DND-41 (cell line): ENCODE measurements at regions not wholly inside any gene's neighbourhood (a gene's known extent, or its start where the extent isn't known, plus 50 kb on each side); places are given as distances from the start of the nearest gene placed in this dataset.

Source experiments
- ATAC-seq: fragments of 200-7000 bp; cut with Tn5 transposase; 3 replicates; pipeline ENCODE4 v1.9.1; 2021; ENCODE audit warnings: low read depth; ENCODE audit not compliant: insufficient read depth
- DNase-seq: peaks from one replicate; pipeline ENCODE4 v3.0.0-alpha.2; 2020
- H2AFZ ChIP-seq: 2 replicates; pipeline ENCODE4 v1.6.0; 2012; ENCODE audit warnings: low read depth, low read length
- H3K27ac ChIP-seq: 2 replicates; pipeline ENCODE4 v1.5.1; 2012; ENCODE audit warnings: low read length, inconsistent platforms
- H3K27me3 ChIP-seq: fragments of 200-600 bp; sonication (generic); 2 replicates; pipeline ENCODE4 v1.6.0; 2012; ENCODE audit warnings: low read length, mild to moderate bottlenecking, inconsistent platforms; ENCODE audit not compliant: insufficient read depth, poor library complexity
- H3K36me3 ChIP-seq: 2 replicates; pipeline ENCODE4 v1.5.1; 2012; ENCODE audit warnings: low read length, inconsistent platforms; ENCODE audit not compliant: insufficient read depth
- H3K4me1 ChIP-seq: 2 replicates; pipeline ENCODE4 v1.5.1; 2012; ENCODE audit warnings: mild to moderate bottlenecking, low read length; ENCODE audit not compliant: insufficient read depth
- H3K4me2 ChIP-seq: 2 replicates; pipeline ENCODE4 v1.6.0; 2012; ENCODE audit warnings: mild to moderate bottlenecking, moderate library complexity, low read length, inconsistent platforms; ENCODE audit not compliant: insufficient read depth
- H3K4me3 ChIP-seq, 2 experiments: fragments of 200-600 bp in 1 of 2; shearing (Covaris generic) in 1 of 2; 2 replicates each; pipeline ENCODE4 v1.5.1; 2012 to 2016; ENCODE audit warnings: inconsistent platforms in 2 of 2, low read length in 2 of 2, mild to moderate bottlenecking in 2 of 2, low read depth in 1 of 2, moderate library complexity in 1 of 2
- H3K79me2 ChIP-seq: 2 replicates; pipeline ENCODE4 v1.6.0; 2012; ENCODE audit warnings: low read length, inconsistent platforms; ENCODE audit not compliant: insufficient read depth
- H3K9ac ChIP-seq: 2 replicates; pipeline ENCODE4 v1.6.0; 2012; ENCODE audit warnings: low read depth, mild to moderate bottlenecking, inconsistent platforms, low read length, moderate library complexity
- H3K9me3 ChIP-seq: 2 replicates; pipeline ENCODE4 v1.5.1; 2012; ENCODE audit warnings: low read length, moderate library complexity, mild to moderate bottlenecking, inconsistent platforms; ENCODE audit not compliant: insufficient read depth, severe bottlenecking
- H4K20me1 ChIP-seq: 2 replicates; pipeline ENCODE4 v1.6.0; 2012; ENCODE audit warnings: low read length; ENCODE audit not compliant: insufficient read depth
- EZH2 ChIP-seq: IDR thresholded peaks from 3 replicates; pipeline ENCODE4 v1.6.1; 2012; ENCODE audit warnings: borderline replicate concordance, low read depth, mild to moderate bottlenecking, moderate library complexity, low read length, inconsistent platforms; ENCODE audit not compliant: severe bottlenecking
- TF ChIP-seq, protein P1 (sequence below): IDR thresholded peaks from 2 replicates; pipeline ENCODE4 v1.5.1; 2012; ENCODE audit warnings: borderline replicate concordance, low read length, moderate library complexity, mild to moderate bottlenecking; ENCODE audit not compliant: poor library complexity, severe bottlenecking; ENCODE audit errors: extremely low read depth

DNA sequence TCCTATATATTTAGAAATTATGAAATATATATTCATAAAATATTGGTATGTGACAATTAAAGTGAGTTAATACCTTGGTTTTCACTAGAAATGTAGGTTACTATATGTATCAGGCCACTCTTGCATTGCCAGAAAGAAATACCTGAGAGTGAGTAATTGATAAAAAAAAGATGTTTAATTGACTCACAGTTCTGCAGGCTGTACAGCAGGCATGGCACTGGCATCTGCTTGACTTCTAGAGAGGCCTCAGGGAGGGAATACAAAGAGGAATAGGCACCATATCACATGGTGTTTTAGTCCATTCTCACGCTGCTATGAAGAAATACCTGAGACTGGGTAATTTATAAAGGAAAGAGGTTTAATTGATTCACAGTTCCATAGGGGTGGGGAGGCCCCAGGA lies 1560.6 kb downstream of the STIM2 start:
- Histone ChIP-seq H3K4me1 (no peaks in the 10 kb centered on the region), H2AFZ (no peak overlapping the region), H3K27ac (no peak overlapping the region), H3K36me3 (no peaks in the 10 kb centered on the region), H3K9ac (no peak overlapping the region), H3K4me3 (no peak overlapping the region), H4K20me1 (no peaks in the 10 kb centered on the region), H3K27me3 (no peaks in the 10 kb centered on the region), H3K79me2 (no peaks in the 10 kb centered on the region), H3K9me3 (no peaks in the 10 kb centered on the region), H3K4me2 (no peak overlapping the region)
- DNase-seq (no peak), ATAC-seq (no peak)
- TF ChIP-seq, protein P1, sequence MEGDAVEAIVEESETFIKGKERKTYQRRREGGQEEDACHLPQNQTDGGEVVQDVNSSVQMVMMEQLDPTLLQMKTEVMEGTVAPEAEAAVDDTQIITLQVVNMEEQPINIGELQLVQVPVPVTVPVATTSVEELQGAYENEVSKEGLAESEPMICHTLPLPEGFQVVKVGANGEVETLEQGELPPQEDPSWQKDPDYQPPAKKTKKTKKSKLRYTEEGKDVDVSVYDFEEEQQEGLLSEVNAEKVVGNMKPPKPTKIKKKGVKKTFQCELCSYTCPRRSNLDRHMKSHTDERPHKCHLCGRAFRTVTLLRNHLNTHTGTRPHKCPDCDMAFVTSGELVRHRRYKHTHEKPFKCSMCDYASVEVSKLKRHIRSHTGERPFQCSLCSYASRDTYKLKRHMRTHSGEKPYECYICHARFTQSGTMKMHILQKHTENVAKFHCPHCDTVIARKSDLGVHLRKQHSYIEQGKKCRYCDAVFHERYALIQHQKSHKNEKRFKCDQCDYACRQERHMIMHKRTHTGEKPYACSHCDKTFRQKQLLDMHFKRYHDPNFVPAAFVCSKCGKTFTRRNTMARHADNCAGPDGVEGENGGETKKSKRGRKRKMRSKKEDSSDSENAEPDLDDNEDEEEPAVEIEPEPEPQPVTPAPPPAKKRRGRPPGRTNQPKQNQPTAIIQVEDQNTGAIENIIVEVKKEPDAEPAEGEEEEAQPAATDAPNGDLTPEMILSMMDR = no peak
- TF ChIP-seq EZH2 = no peak

DNA sequence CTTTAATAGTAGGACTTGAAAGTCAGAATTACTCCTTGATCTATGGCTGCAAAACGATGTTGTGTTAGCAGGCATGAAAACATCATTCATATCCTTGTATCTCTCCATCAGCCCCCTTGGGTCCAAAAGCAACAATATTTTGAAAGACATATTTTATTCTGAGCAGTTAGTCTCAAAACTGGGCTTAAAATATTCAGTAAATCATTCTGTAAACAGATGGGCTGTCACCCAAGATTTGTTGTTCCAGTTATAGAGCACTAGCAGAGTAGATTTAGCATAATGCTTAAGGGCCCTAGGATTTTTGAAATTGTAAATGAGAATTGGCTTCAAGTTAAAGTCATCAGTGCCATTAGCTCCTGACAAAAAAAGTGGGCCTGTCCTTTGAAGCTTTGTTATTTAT lies 1565.6 kb downstream of the STIM2 start:
- TF ChIP-seq, protein P1 = no peak
- no peak for TF ChIP-seq EZH2
- no peaks in the 10 kb centered on the region for H3K27me3 ChIP-seq
- ATAC-seq = no peak
- H3K27ac ChIP-seq = no peak overlapping the region
- H3K79me2 ChIP-seq = no peaks in the 10 kb centered on the region
- no peak overlapping the region for H3K9ac ChIP-seq
- no peak overlapping the region for H3K4me2 ChIP-seq
- no peaks in the 10 kb centered on the region for H3K36me3 ChIP-seq
- no peak overlapping the region for H3K4me3 ChIP-seq
- no peaks in the 10 kb centered on the region for H3K9me3 ChIP-seq
- H3K4me1 ChIP-seq = no peaks in the 10 kb centered on the region
- no peaks in the 10 kb centered on the region for H4K20me1 ChIP-seq
- no peak for DNase-seq
- H2AFZ ChIP-seq = no peak overlapping the region

- H3K79me2 ChIP-seq = no peaks in the 10 kb centered on the region
- no peaks in the 10 kb centered on the region for H3K4me1 ChIP-seq
- H2AFZ ChIP-seq = no peak overlapping the region
These were observed 1566.9 kb downstream of the STIM2 start for GRCh38 chr4:28427306-28428085.

More at GRCh38 chr4:28427306-28428085, 1566.9 kb downstream of the STIM2 start:
- no peaks in the 10 kb centered on the region for H3K36me3 ChIP-seq
- no peak overlapping the region for H3K4me2 ChIP-seq
- no peak overlapping the region for H3K27ac ChIP-seq
- H3K9me3 ChIP-seq = no peaks in the 10 kb centered on the region
- no peak overlapping the region for H3K4me3 ChIP-seq
- TF ChIP-seq EZH2 = no peak
- TF ChIP-seq, protein P1 = no peak
- H4K20me1 ChIP-seq = no peaks in the 10 kb centered on the region
- no peak overlapping the region for H3K9ac ChIP-seq
- no peak for ATAC-seq
- H3K27me3 ChIP-seq = no peaks in the 10 kb centered on the region
- DNase-seq = no peak
